ENCODE measurements at regions not wholly inside any gene's neighbourhood (a gene's known extent, or its start where the extent isn't known, plus 50 kb on each side); places are given as distances from the start of the nearest gene placed in this dataset. TPM values are rescaled to one million over a fixed set of nuclear protein-coding genes. Genes with fewer than 3 reads are reported as not detected.

GRCh38 chr10:14382022-14382421, 51.3 kb upstream of the FRMD4A start:
- H3K4me3 ChIP-seq (ENCODE audit: low read depth, low read length, poor library complexity, severe bottlenecking): no peak overlapping the region
- no peak for DNase-seq (ENCODE audit: low spot score)
- no peaks in the 10 kb centered on the region for H3K79me2 ChIP-seq (ENCODE audit: insufficient read depth, low read depth, low read length)
- intact Hi-C loops (cut with micrococcal nuclease; ENCODE audit: unreplicated experiment): no loop called here
- no peaks in the 10 kb centered on the region for H4K20me1 ChIP-seq (ENCODE audit: insufficient read depth, low read length)
- TF ChIP-seq EZH2phosphoT487 (IDR thresholded peaks at IDR 0.05; ENCODE audit: borderline replicate concordance, low read depth, low read length): no peak
- no peak for TF ChIP-seq CTCF (conservative IDR thresholded peaks at IDR 0.05; ENCODE audit: low read length)
- H3K27ac ChIP-seq (ENCODE audit: low read depth, low read length, poor library complexity, severe bottlenecking): no peak overlapping the region
- no peaks in the 10 kb centered on the region for H3K9me2 ChIP-seq (ENCODE audit: insufficient read depth, low read length)
- no peak overlapping the region for H2AFZ ChIP-seq (ENCODE audit: low read length)
- H3K36me3 ChIP-seq (ENCODE audit: insufficient read depth, low read length): no peaks in the 10 kb centered on the region
- ChIA-PET POLR2A (no interaction called here), CTCF (ENCODE audit: unreplicated experiment) (no interaction called here)
- H3K9me3 ChIP-seq (ENCODE audit: low read length): no peaks in the 10 kb centered on the region
- H3K4me1 ChIP-seq (ENCODE audit: insufficient read depth, low read length, poor library complexity, severe bottlenecking): no peaks in the 10 kb centered on the region
- no peak overlapping the region for H3K4me2 ChIP-seq (ENCODE audit: low read length)
- no TSS peak for BruUV-seq (replicated peaks)

DNA sequence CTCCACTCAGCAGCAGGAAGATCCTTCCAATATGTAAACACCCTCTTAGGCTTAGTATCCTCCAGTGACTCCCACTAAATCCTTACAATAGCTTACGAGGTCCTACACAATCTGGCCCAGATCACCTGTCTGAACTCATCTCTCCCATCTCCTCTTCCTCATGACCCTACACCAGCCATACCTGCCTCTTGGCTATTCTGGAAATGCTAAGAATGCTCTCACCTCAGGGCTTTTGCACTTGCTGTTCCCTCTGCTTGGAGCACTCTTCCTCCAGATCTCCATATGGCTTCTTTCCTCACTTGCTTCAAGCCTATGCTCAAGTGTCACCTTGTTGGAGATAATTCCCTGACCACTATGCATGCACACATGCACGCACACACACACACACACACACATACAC, 50.8 kb upstream of the FRMD4A start:
- ChIA-PET POLR2A (no interaction called here), CTCF (ENCODE audit: unreplicated experiment) (no interaction called here)
- no peak for TF ChIP-seq CTCF (conservative IDR thresholded peaks at IDR 0.05; ENCODE audit: low read length)
- no peak for TF ChIP-seq EZH2phosphoT487 (IDR thresholded peaks at IDR 0.05; ENCODE audit: borderline replicate concordance, low read depth, low read length)
- no TSS peak for BruUV-seq (replicated peaks)
- Histone ChIP-seq H3K4me1 (ENCODE audit: insufficient read depth, low read length, poor library complexity, severe bottlenecking) (no peaks in the 10 kb centered on the region), H3K4me3 (ENCODE audit: low read depth, low read length, poor library complexity, severe bottlenecking) (no peak overlapping the region), H3K4me2 (ENCODE audit: low read length) (no peak overlapping the region), H3K9me2 (ENCODE audit: insufficient read depth, low read length) (no peaks in the 10 kb centered on the region), H3K9me3 (ENCODE audit: low read length) (no peaks in the 10 kb centered on the region), H3K36me3 (ENCODE audit: insufficient read depth, low read length) (no peaks in the 10 kb centered on the region), H2AFZ (ENCODE audit: low read length) (no peak overlapping the region), H4K20me1 (ENCODE audit: insufficient read depth, low read length) (no peaks in the 10 kb centered on the region), H3K27ac (ENCODE audit: low read depth, low read length, poor library complexity, severe bottlenecking) (no peak overlapping the region), H3K79me2 (ENCODE audit: insufficient read depth, low read depth, low read length) (no peaks in the 10 kb centered on the region)
- DNase-seq (ENCODE audit: low spot score): no peak
- intact Hi-C loops (cut with micrococcal nuclease; ENCODE audit: unreplicated experiment): no loop called here

DNA sequence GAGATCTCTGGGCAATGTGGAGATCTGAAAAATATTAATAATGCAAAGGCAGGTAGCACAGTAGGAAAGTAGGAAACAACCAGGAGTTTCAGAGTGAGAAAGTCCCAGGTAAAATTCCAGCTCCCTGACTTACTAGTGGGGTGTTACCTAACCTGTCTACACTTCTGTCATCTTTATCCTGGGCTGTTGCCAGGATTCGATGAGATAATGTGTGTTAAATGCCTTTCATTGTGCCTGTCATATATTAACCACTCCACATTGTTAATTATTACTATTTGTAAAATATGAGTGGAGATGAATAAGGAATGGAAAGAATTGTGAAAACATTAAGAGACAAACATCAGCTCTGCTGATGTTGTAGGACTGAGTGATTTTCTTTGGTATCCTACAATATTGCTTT, 50.0 kb upstream of the FRMD4A start:
- Histone ChIP-seq H3K9me2 (ENCODE audit: insufficient read depth, low read length) (no peaks in the 10 kb centered on the region), H3K4me2 (ENCODE audit: low read length) (no peak overlapping the region), H3K4me3 (ENCODE audit: low read depth, low read length, poor library complexity, severe bottlenecking) (no peak overlapping the region), H4K20me1 (ENCODE audit: insufficient read depth, low read length) (no peaks in the 10 kb centered on the region), H2AFZ (ENCODE audit: low read length) (no peak overlapping the region), H3K4me1 (ENCODE audit: insufficient read depth, low read length, poor library complexity, severe bottlenecking) (no peaks in the 10 kb centered on the region), H3K36me3 (ENCODE audit: insufficient read depth, low read length) (no peaks in the 10 kb centered on the region), H3K9me3 (ENCODE audit: low read length) (no peaks in the 10 kb centered on the region), H3K79me2 (ENCODE audit: insufficient read depth, low read depth, low read length) (no peaks in the 10 kb centered on the region), H3K27ac (ENCODE audit: low read depth, low read length, poor library complexity, severe bottlenecking) (no peak overlapping the region)
- TF ChIP-seq CTCF (conservative IDR thresholded peaks at IDR 0.05; ENCODE audit: low read length) (no peak), EZH2phosphoT487 (IDR thresholded peaks at IDR 0.05; ENCODE audit: borderline replicate concordance, low read depth, low read length) (no peak)
- BruUV-seq (replicated peaks): no TSS peak
- POLR2A ChIA-PET: no interaction called here
- intact Hi-C loops (cut with micrococcal nuclease; ENCODE audit: unreplicated experiment): no loop called here
- CTCF ChIA-PET (ENCODE audit: unreplicated experiment): no interaction called here
- no peak for DNase-seq (ENCODE audit: low spot score)

Small RNA genes in the stretch of these regions (microRNA-seq; reads per million reads assigned to microRNA genes)
- gene MIR1265 (ENCODE audit: borderline replicate concordance): not detected
- not detected for gene MIR4293 (ENCODE audit: borderline replicate concordance)

Small RNA genes in the stretch of these regions (small RNA-seq; reads per million reads assigned to genes)
- not detected for gene MIR1265
- not detected for gene MIR4293

Data from OCI-LY7 (cell line).